GM13977 (cell line): ENCODE measurements at regions not wholly inside any gene's neighbourhood (a gene's known extent, or its start where the extent isn't known, plus 50 kb on each side); places are given as distances from the start of the nearest gene placed in this dataset.

Experiments
- DNase-seq: peaks from one replicate; pipeline ENCODE4 v3.0.0; 2012; ENCODE audit warnings: low spot score
- in situ Hi-C: fragments of 300-500 bp; cut with MboI; formaldehyde crosslinking; loops from one replicate; pipeline ENCODE4 v1.12.0; 2022; ENCODE audit warnings: low sequenced_read_pairs, low pct_unique_long_range_greater_than_20kb, mixed read lengths, inconsistent platforms; ENCODE audit not compliant: unreplicated experiment
- TF ChIP-seq, protein P1 (sequence below): IDR thresholded peaks from 2 replicates; pipeline ENCODE4 v1.5.1; 2012; ENCODE audit warnings: mild to moderate bottlenecking, control low read depth; ENCODE audit not compliant: insufficient read depth; ENCODE audit errors: extremely low read depth, missing control alignments

DNA sequence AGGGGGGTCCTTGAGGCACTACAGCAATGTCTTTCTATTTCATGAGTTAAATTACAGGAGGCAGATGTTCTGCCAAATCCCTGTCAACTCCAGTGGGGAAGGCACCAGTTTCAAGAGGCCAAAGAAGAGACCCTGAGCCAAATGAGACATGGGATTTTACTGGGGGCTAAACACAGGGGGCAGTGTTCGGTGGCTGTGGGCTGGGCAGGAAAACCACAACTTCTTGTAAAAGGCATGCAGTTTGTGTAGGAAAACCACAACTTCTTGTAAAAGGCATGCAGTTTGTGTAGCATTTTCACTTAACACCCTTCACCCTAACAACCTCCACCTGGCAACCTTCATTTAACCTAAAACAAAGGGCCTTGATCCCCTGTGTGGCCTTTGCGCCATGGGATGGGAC, 61.0 kb downstream of the POLR2M start:
- in situ Hi-C loops: no loop called here
- TF ChIP-seq, protein P1, sequence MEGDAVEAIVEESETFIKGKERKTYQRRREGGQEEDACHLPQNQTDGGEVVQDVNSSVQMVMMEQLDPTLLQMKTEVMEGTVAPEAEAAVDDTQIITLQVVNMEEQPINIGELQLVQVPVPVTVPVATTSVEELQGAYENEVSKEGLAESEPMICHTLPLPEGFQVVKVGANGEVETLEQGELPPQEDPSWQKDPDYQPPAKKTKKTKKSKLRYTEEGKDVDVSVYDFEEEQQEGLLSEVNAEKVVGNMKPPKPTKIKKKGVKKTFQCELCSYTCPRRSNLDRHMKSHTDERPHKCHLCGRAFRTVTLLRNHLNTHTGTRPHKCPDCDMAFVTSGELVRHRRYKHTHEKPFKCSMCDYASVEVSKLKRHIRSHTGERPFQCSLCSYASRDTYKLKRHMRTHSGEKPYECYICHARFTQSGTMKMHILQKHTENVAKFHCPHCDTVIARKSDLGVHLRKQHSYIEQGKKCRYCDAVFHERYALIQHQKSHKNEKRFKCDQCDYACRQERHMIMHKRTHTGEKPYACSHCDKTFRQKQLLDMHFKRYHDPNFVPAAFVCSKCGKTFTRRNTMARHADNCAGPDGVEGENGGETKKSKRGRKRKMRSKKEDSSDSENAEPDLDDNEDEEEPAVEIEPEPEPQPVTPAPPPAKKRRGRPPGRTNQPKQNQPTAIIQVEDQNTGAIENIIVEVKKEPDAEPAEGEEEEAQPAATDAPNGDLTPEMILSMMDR: no peak
- no peak for DNase-seq

- DNase-seq: no peak
- in situ Hi-C loops: no loop called here
- TF ChIP-seq, protein P1: no peak
Measured at GRCh38 chr15:57769266-57769665, 62.8 kb downstream of the POLR2M start.

- TF ChIP-seq, protein P1: no peak
- DNase-seq: no peak
- in situ Hi-C loops: no loop called here
Measured at GRCh38 chr15:57770495-57770894, 64.0 kb downstream of the POLR2M start.

- DNase-seq: no peak
- TF ChIP-seq, protein P1: no peak
- in situ Hi-C loops: no loop called here
Measured at GRCh38 chr15:57772223-57772957, 65.9 kb downstream of the POLR2M start.

GRCh38 chr15:57773051-57773450, 66.5 kb downstream of the POLR2M start:
- TF ChIP-seq, protein P1: no peak
- in situ Hi-C loops: no loop called here
- DNase-seq: no peak

GRCh38 chr15:57777003-57777402, 70.5 kb downstream of the POLR2M start:
- TF ChIP-seq, protein P1: no peak
- no peak for DNase-seq
- in situ Hi-C loops: no loop called here
